Kidney epithelial cell (primary cell): ENCODE measurements at regions not wholly inside any gene's neighbourhood (a gene's known extent, or its start where the extent isn't known, plus 50 kb on each side); places are given as distances from the start of the nearest gene placed in this dataset.
"Not testable (repeated sequence)": the region's sequence is repeated elsewhere in the genome, so short reads cannot be mapped to it uniquely, and the experiment has no call there.

Source experiments
- DNase-seq: peaks from one replicate; pipeline ENCODE4 v3.0.0-alpha.2; 2010; ENCODE audit warnings: low read depth
- H3K27me3 ChIP-seq: 2 replicates; pipeline ENCODE4 v1.6.0; 2011; ENCODE audit warnings: low read length; ENCODE audit not compliant: control insufficient read depth, insufficient read depth
- H3K36me3 ChIP-seq: 2 replicates; pipeline ENCODE4 v1.5.1; 2011; ENCODE audit warnings: low read length; ENCODE audit not compliant: control insufficient read depth, insufficient read depth
- H3K4me3 ChIP-seq: 2 replicates; pipeline ENCODE4 v1.5.1; 2011; ENCODE audit warnings: low read depth, mild to moderate bottlenecking, control low read depth, low read length
- TF ChIP-seq, protein P1 (sequence below): IDR thresholded peaks from 2 replicates; pipeline ENCODE4 v1.5.1; 2011; ENCODE audit warnings: mild to moderate bottlenecking, moderate library complexity, low read length, control low read depth, inconsistent platforms; ENCODE audit not compliant: insufficient read depth, poor library complexity, severe bottlenecking

DNA sequence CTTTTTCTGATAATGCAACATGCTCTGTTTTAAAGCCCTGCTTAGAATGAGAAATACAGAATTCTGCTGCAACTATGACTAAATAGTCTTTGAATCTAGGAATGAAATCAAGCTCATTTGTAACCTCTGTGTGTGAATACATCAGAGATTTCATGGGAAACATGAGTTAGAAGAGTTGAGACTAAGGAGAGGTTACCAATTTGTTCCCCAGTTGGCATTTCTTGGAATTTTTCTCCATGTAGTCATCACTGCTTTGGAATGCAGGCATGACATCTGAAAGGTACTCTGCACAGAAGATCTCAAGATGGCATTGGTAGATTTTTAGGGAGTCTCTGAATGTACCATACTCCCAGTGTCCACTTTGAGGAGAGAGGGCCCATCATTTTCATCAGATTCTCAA lies 237.2 kb downstream of the TFAP2A start:
- DNase-seq: peak; percentile 25
- Histone ChIP-seq H3K36me3 (no peaks in the 10 kb centered on the region), H3K27me3 (no peaks in the 10 kb centered on the region), H3K4me3 (no peak overlapping the region)
- TF ChIP-seq, protein P1, sequence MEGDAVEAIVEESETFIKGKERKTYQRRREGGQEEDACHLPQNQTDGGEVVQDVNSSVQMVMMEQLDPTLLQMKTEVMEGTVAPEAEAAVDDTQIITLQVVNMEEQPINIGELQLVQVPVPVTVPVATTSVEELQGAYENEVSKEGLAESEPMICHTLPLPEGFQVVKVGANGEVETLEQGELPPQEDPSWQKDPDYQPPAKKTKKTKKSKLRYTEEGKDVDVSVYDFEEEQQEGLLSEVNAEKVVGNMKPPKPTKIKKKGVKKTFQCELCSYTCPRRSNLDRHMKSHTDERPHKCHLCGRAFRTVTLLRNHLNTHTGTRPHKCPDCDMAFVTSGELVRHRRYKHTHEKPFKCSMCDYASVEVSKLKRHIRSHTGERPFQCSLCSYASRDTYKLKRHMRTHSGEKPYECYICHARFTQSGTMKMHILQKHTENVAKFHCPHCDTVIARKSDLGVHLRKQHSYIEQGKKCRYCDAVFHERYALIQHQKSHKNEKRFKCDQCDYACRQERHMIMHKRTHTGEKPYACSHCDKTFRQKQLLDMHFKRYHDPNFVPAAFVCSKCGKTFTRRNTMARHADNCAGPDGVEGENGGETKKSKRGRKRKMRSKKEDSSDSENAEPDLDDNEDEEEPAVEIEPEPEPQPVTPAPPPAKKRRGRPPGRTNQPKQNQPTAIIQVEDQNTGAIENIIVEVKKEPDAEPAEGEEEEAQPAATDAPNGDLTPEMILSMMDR: no peak

DNA sequence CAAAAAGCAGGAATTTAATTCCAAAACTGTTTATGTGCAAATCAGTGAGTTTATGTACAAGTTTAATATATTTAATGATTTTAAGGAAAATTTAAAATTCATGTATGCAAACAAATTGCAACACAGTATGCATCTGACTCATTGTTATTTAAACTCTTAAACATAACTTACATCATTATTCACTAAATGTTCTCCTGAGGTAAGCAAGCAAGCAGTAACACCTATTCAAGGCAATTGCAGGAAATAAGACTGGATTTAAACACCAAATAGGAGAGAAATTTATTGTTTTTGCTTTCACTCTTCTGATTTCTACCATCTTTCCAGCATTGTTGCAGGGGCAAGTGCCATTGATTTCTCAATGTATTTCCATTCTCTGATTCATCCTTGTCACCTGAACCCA lies 239.5 kb downstream of the TFAP2A start:
- H3K36me3 ChIP-seq: no peaks in the 10 kb centered on the region
- H3K4me3 ChIP-seq: no peak overlapping the region
- no peaks in the 10 kb centered on the region for H3K27me3 ChIP-seq
- TF ChIP-seq, protein P1: no peak
- DNase-seq: no peak

DNA sequence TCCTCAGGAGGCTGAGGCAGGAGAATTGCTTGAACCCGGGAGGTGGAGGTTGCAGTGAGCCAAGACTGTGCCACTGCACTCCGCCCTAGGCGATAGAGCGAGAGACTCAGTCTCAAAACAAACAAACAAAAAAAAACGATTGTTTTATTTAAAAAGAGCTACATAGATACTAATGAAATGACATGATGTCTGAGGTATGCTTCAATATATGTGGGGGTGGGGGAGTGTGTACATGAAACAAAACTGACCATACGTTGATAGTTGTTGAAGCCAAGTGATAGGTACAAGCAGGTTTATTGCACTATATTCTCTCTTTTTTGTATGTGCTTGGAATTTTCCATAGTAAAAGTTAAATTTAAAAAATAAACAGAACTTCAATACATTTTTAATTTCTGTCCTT lies 240.1 kb downstream of the TFAP2A start:
- TF ChIP-seq, protein P1: no peak
- H3K4me3 ChIP-seq: no peak overlapping the region
- H3K27me3 ChIP-seq: no peaks in the 10 kb centered on the region
- DNase-seq: no peak
- H3K36me3 ChIP-seq: no peaks in the 10 kb centered on the region

DNA sequence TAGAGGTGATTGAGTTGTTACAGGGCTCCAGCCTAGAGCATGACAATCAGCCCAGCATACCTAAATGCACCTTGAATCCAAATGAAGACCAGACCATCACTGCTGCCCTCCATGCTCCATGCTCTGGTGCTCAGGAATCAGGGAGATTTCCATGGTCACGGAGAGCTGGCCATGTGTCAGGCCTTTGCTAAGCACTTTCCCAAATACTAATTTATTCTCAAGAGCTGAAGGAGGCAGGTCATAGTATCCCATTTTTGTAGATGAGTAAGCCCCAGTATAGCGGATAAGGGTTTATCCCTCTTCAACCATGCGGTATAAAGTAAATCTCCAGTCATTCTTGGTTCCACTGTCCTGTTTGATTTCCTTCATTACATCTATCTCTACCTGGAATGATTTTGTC lies 240.8 kb downstream of the TFAP2A start:
- no peaks in the 10 kb centered on the region for H3K36me3 ChIP-seq
- TF ChIP-seq, protein P1: no peak
- H3K27me3 ChIP-seq: no peaks in the 10 kb centered on the region
- no peak for DNase-seq
- no peak overlapping the region for H3K4me3 ChIP-seq

DNA sequence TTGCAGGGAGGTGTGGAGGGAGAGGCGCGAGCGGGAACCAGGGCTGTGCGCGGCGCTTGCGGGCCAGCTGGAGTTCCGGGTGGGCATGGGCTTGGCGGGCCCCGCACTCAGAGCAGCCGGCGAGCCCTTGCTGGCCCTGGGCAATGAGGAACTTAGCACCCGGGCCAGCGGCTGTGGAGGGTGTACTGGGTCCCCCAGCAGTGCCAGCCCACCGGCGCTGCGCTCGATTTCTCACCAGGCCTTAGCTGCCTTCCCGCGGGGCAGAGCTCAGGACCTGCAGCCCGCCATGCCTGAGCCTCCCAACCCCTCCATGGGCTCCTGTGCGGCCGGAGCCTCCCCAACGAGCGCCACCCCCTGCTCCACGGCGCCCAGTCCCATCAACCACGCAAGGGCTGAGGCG lies 243.2 kb downstream of the TFAP2A start:
- not testable (repeated sequence) for DNase-seq, H3K27me3 ChIP-seq, H3K36me3 ChIP-seq, H3K4me3 ChIP-seq

DNA sequence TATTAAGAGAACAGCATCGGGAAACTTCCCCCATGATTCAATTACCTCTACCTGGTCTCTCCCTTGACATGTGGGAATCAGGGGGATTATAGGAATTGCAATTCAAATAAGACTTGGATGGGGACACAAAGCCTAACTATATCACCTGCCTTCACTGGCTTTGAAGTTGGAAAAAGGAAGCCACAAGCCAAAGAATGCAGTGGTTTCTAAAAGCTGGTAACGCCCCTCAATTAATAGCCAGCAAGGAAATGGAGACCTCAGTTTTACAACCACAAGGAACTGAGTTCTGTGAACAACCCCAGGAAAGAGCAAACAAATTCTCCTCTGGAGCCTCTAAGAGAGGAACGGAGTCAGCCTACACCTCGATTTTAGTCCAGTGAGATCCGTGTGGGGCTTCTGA lies 244.1 kb downstream of the TFAP2A start:
- Histone ChIP-seq H3K27me3 (no peaks in the 10 kb centered on the region), H3K4me3 (no peak overlapping the region), H3K36me3 (no peaks in the 10 kb centered on the region)
- no peak for DNase-seq
- TF ChIP-seq, protein P1: no peak
